ENCODE measurements at regions not wholly inside any gene's neighbourhood (a gene's known extent, or its start where the extent isn't known, plus 50 kb on each side); places are given as distances from the start of the nearest gene placed in this dataset.

DNA sequence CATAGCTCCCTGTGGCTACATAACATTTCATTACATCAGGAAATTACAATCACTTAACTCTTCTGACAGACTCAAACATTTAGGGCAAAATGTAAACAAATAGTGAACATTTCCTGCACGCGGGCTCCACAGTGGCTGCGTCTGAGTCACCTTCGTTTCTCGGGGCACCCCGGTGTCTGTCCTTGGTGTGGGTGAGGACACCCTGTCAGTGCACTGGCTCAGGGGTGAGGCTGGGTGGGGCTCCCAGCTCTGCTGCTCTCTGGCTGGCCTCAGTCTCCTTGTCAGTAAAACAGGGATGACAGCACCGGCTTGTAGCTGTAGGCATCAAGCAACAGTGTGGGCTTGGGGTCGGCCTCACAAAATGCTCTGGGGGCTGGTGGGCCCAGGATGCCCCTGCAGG, 237.1 kb upstream of the SHH start:
- Histone ChIP-seq H3K4me1 (no peaks in the 10 kb centered on the region), H3K4me3 (no peak overlapping the region), H3K9me3 (peaks cover 0 to 19% (median 0%) of the 10 kb centered on the region in 11 donors), H3K27me3 (peaks cover 0 to 7% (median 0%) of the 10 kb centered on the region in 7 donors), H3K36me3 (no peaks in the 10 kb centered on the region), H3K27ac (no peak overlapping the region)
- TF ChIP-seq, protein P1, sequence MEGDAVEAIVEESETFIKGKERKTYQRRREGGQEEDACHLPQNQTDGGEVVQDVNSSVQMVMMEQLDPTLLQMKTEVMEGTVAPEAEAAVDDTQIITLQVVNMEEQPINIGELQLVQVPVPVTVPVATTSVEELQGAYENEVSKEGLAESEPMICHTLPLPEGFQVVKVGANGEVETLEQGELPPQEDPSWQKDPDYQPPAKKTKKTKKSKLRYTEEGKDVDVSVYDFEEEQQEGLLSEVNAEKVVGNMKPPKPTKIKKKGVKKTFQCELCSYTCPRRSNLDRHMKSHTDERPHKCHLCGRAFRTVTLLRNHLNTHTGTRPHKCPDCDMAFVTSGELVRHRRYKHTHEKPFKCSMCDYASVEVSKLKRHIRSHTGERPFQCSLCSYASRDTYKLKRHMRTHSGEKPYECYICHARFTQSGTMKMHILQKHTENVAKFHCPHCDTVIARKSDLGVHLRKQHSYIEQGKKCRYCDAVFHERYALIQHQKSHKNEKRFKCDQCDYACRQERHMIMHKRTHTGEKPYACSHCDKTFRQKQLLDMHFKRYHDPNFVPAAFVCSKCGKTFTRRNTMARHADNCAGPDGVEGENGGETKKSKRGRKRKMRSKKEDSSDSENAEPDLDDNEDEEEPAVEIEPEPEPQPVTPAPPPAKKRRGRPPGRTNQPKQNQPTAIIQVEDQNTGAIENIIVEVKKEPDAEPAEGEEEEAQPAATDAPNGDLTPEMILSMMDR (IDR thresholded peaks at IDR 0.05): no peak
- intact Hi-C loops (cut with DNase I): no loop called here
- no peak for ATAC-seq
- no peak for DNase-seq
- 76 to 91% methylated on average over 8 of the region's 8 CpGs for WGBS, 2 donors

DNA sequence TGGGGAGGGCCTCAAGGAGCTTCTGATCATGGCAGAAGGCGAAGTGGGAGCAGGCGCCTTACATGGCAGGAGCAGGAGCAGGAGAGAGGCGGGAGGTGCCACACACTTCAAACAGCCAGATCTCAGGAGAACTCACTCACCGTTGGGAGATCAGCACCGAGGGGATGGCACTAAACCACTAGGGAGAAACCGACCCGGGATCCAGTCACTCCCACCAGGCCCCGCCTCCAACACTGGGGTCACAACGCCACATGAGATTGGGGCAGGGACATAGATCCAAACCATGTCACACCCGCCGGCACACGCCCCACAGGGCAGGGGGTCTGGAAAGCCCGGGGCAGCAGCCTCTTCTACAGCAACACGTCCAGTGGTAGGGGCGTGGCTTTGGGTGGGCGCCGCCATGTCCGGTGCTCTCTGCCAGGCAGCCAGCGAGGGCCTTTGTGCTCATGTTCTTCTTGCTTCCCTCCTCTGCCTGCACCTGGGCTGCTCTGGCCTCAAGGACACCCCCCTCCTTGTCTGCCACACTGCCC, 233.8 kb upstream of the SHH start:
- TF ChIP-seq, protein P1 (IDR thresholded peaks at IDR 0.05): no peak
- H3K4me1 ChIP-seq: no peaks in the 10 kb centered on the region
- no peak overlapping the region for H3K4me3 ChIP-seq
- intact Hi-C loops (cut with DNase I): no loop called here
- ATAC-seq: no peak
- H3K27me3 ChIP-seq: peaks cover 0 to 24% (median 12%) of the 10 kb centered on the region in 7 donors
- DNase-seq: no peak
- H3K27ac ChIP-seq: no peak overlapping the region
- H3K36me3 ChIP-seq: no peaks in the 10 kb centered on the region
- H3K9me3 ChIP-seq: peaks cover 0 to 19% (median 0%) of the 10 kb centered on the region in 11 donors
- WGBS, 2 donors: 88 to 90% methylated on average over 19 of the region's 19 CpGs

DNA sequence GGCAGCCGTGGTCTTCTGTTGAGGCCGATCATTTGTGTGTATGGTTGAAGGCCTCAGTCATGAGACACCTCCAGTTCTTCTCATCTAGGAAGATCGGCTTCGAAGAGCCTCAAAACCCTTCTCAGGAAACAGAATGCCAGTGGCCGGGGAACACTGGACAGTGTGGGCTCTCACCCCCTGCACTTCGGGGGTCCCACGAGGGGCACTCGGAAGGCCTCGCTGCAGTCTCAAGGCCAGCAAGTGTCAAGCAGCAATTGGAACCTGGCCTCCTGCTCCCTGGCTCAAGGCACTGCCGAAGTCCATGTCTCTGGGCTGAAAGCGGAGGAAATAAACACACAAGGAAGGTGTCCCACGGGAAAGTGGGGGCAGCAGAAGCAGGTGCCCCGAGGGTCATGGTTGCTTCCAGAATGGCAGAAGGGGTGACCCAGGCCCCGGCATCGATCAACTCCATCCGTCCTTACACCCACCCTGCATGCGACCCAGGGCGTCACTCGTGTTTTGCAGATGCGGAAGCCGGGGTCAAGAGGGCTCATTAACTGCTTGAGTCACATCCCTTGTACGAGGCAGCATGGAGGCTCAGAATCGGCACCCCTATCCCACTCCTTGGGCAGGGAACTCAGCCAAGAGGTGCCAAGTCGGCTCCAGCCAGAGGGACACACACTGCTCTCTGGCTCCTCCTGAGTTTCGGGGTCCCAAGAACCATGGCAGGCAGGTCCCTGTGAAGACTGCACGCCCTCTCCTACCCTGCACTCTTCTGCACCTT, 231.3 kb upstream of the SHH start:
- Histone ChIP-seq H3K36me3 (no peaks in the 10 kb centered on the region), H3K9me3 (peaks cover 0 to 19% (median 0%) of the 10 kb centered on the region in 11 donors), H3K4me1 (no peaks in the 10 kb centered on the region), H3K27ac (no peak overlapping the region), H3K4me3 (no peak overlapping the region), H3K27me3 (peaks cover 0 to 42% (median 26%) of the 10 kb centered on the region in 7 donors)
- TF ChIP-seq, protein P1 (IDR thresholded peaks at IDR 0.05): no peak
- ATAC-seq (no peak), DNase-seq (no peak)
- intact Hi-C loops (cut with DNase I): loop anchor here in 1 of 10 donors (5.0 kb wide), 1 partner anchor 61 kb away; no protein-coding TSS in a partner anchor
- WGBS, 2 donors: 77 to 82% methylated on average over 26 of the region's 26 CpGs

DNA sequence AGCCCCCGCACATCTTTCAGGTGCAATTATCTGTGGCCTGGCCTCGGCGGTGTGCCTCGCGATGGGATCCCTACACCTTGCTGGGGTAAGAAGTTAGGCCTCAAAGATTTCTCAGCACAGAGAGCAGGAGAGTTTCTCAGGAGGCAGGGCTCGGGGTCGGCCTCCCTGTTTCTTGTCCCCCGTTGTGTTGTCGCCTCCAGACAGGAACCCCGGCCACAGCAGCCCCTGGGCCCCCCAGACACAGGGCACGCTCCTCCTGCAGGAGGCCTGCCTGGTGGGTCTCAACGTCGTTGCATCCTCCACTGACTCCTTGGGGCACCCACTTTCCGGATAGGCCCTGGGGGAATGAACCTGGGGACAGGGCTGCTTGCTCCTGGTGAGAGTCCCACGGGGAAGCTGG, 229.1 kb upstream of the SHH start:
- no peak for ATAC-seq
- TF ChIP-seq, protein P1 (IDR thresholded peaks at IDR 0.05): no peak
- intact Hi-C loops (cut with DNase I): loop anchor here in 1 of 10 donors (5.0 kb wide), 1 partner anchor 59 kb away; no protein-coding TSS in a partner anchor
- Histone ChIP-seq H3K36me3 (no peaks in the 10 kb centered on the region), H3K4me3 (no peak overlapping the region), H3K9me3 (peaks cover 0 to 2% (median 0%) of the 10 kb centered on the region in 11 donors), H3K4me1 (no peaks in the 10 kb centered on the region), H3K27ac (no peak overlapping the region), H3K27me3 (peaks cover 0 to 58% (median 29%) of the 10 kb centered on the region in 7 donors)
- DNase-seq: no peak
- WGBS, 2 donors: 70 to 74% methylated on average over 15 of the region's 15 CpGs

Data from heart right ventricle (tissue), 16 donors.